HG03175 (cell line): ENCODE measurements at regions not wholly inside any gene's neighbourhood (a gene's known extent, or its start where the extent isn't known, plus 50 kb on each side); places are given as distances from the start of the nearest gene placed in this dataset.
"Not testable (repeated sequence)": the region's sequence is repeated elsewhere in the genome, so short reads cannot be mapped to it uniquely, and the experiment has no call there.

Experiments
- ATAC-seq: cut with Tn5 transposase; IDR thresholded peaks from one replicate; pipeline ENCODE4 v1.9.1; 2021; ENCODE audit warnings: mild to moderate bottlenecking, moderate library complexity; ENCODE audit not compliant: unreplicated experiment

DNA sequence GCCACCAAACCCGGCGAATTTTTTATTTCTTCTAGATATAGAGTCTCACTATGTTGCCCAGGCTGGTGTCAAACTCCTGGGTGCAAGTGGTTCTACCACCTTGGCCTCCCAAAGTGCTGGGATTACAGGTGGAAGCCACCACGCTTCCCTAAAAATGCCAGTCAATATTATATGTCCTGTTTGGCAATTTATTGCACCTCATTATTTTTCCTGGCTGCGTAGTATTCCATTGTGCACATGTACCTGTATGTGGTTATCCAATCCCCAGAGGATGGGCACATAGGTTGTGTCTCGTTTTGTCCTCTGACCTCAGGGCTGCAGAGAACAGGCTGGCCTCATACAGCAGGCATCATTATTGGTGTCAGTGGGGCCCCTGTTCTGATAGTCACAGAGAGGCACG, 181.7 kb downstream of the C9orf50 start:
- ATAC-seq: no peak

- no peak for ATAC-seq
These were observed 183.1 kb downstream of the C9orf50 start for GRCh38 chr9:129437626-129438323.

DNA sequence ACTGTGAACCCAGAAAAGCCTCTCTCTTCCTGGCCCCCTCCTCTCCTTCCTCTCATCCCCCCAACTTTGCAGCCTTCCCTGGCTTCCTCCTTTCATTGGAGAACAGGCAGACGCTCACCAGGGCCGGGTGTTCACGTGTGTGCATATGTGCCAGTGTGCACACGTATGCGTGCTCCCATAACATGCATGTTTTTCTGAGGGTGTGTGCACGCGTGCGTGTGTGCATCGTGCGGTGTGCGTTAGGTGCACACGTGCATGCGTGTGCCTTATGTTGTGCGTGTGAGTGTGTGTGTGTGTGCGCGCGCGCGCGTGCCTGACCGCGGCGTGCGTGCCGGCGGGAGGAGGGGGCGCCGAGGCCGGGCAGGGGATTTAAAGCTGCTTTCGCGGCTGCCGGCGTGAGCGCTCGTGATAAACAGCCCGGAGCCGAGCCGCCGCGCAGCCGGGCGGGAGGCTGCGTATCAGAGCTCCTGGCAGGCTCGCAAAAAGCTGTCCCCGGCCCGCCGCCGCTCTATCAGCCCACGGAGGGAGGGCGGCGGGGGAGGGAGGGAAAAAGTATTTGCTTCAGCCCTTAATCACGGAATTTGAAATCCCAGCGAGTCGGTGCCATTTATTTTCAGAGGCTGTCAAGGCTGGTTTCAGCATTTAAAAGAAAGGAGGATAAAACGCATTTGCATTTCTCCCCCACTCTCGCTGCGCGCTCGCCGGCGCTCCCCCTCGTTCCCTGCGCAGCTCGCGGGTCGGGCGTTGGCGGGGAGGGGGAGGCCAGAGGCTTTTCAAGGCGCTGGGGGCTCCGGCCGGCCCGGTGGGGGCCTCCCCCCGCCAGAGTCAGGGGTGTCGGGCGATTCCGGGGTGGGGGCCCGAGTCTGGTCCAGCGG, 183.9 kb downstream of the C9orf50 start:
- no peak for ATAC-seq

DNA sequence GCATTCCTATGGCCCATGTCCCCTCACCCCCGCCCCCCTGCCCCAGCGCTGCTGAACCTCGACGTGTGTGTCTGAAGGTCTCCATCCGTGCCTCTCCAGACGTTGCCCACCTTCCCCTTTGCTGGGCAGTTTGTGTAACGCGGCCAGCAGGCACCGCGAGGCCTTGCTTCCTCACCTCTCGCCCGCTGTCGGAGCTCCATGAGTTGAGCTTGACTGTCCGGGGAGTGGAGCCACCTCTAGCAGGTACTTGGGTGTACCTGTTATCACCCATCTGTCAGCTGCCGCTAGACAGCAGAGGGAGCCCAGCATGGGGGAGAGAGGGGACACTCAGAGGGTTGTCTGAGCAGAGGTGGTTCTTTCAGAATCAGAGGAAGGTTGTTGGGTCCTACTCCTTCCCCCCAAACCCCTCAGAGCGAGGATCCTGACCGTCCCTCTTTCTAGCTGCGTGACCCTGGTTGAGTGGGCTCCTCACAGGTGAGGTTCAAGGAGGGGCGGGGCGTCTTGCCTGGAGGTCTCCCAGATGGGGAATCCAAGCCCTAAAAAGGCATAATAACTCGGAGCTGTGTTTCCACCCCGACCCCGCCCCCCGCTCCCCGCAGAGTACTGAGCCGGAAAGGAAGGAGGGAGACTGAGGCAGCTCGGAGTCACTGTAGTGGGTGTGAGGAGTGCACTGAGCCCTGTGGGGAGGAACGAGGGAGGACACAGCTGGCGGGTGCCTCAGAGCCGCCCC, 184.7 kb downstream of the C9orf50 start:
- no peak for ATAC-seq

GRCh38 chr9:129435291-129435690, 185.6 kb downstream of the C9orf50 start:
- no peak for ATAC-seq

DNA sequence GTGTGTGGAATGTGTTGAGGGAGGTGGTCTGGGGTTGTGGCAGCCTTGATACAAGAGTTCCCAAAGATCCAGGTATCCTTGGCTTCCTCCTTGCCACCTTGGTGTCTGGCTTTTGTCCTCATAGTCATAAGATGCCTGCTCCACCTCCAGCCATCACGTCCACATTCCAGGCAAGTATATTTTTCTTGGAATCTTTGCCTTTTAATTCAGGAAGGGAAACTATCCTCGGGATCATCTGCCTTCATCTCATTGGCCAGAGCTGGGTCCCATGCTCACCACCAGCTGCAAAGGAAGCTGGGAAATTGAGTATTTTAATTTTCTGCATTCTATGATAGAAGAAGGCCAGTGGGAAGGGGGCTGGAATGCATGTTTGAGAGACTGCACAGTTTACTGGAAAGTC, 186.7 kb downstream of the C9orf50 start:
- no peak for ATAC-seq

- no peak for ATAC-seq
These were observed 188.4 kb downstream of the C9orf50 start for GRCh38 chr9:129432297-129433154.

GRCh38 chr9:129430940-129431643, 189.8 kb downstream of the C9orf50 start:
- ATAC-seq: no peak

DNA sequence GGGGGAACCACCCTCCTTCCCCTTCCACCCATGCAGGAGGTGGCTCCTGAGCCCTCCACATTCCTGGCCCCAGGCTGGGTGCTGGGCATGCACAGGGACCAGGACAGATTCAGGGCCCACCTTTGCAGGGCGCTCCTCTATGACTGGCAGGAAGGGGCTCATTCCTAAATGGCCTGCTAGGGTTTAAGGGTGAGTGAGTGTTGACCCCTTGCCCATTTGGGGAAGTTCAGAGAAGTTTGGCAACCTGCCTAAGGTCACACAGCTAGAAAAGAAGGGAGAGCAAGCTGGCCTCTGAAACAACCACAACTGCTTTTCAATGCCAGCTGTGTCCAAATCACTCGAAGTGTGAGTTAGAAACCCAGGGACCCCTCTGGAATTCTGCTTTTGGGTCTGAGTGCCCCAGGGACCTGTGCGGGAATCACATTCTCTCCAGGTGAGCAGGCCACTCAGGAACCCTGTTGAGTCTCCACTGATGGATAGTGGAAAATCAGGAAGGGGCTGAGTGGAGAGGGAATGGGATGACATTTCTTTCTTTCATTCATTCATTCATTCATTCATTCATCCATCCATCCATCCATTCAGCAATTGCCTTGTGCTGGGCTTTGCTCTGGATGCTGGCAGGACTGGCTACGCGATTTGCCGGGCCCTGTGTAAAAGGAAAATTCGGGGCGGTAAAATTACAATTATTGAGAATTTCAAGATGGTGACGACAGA, 191.9 kb downstream of the C9orf50 start:
- ATAC-seq: no peak

- no peak for ATAC-seq
These were observed 193.8 kb downstream of the C9orf50 start for GRCh38 chr9:129427149-129427548.

GRCh38 chr9:129423755-129424154, 197.1 kb downstream of the C9orf50 start:
- not testable (repeated sequence) for ATAC-seq

GRCh38 chr9:129423216-129423615, 197.7 kb downstream of the C9orf50 start:
- no peak for ATAC-seq

GRCh38 chr9:129422843-129423192, 198.1 kb downstream of the C9orf50 start:
- no peak for ATAC-seq

DNA sequence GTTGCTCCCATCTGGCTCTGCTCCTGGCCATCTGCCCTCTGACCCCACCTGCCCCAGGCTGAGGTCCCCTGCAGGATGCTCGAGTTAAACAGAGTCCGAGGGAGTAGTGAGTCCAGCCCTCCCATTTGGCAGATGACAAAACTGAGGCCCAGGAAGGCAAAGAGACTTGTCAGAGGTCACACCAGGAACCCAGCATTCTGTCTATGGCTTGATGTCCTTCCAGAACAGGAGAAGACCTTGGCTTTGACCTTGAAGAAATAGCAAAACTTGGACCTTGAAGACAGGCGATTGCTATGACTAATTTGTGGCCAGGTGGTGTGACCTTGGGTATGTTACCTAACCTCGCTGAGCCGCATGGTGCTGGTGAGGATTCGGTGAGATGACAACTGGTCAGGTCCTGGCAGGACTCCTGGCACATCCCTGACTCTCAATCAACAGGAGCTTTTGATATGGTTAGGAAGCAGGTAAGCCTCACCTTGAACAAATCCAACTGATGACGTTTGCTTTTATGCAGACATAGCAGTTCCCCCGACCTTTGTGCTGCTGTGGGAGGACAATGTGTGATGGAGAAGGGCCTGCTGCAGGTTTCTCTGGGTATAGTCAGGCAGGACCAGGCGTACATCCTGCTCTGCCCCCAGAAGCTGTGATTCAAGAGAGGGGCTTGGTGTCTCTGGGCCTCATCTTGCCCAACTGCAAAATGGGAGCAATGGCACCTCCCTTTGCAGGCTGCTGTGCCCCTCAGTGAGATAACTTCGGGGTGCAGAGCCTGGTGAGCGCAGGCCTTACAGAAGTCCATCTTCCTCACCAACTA, 198.7 kb downstream of the C9orf50 start:
- ATAC-seq: no peak

GRCh38 chr9:129421371-129421770, 199.5 kb downstream of the C9orf50 start:
- ATAC-seq: no peak

- ATAC-seq: no peak
These were observed 200.2 kb downstream of the C9orf50 start for GRCh38 chr9:129420721-129421120.

- no peak for ATAC-seq
These were observed 201.5 kb downstream of the C9orf50 start for GRCh38 chr9:129419382-129419899.

- no peak for ATAC-seq
These were observed 202.4 kb downstream of the C9orf50 start for GRCh38 chr9:129418451-129418850.
